Astrocyte (in vitro differentiated cells and primary cell): ENCODE measurements at regions not wholly inside any gene's neighbourhood (a gene's known extent, or its start where the extent isn't known, plus 50 kb on each side); places are given as distances from the start of the nearest gene placed in this dataset.

Source experiments
- DNase-seq: peaks from one replicate; pipeline ENCODE4 v3.0.0-alpha.2; 2010; ENCODE audit warnings: low read depth
- FAIRE-seq: peaks from 2 replicates; lab custom pipeline; 2011; peaks lifted over from hg19 to GRCh38; lab: Jason Lieb, UNC
- H2AFZ ChIP-seq: 2 replicates; pipeline ENCODE4 v1.6.0; 2012; ENCODE audit warnings: low read depth, low read length, inconsistent platforms
- H3K27ac ChIP-seq: 2 replicates; pipeline ENCODE4 v1.5.1; 2011; ENCODE audit warnings: low read depth, low read length, inconsistent platforms
- H3K27me3 ChIP-seq: 2 replicates; pipeline ENCODE4 v1.6.0; 2011; ENCODE audit warnings: low read length, inconsistent platforms; ENCODE audit not compliant: insufficient read depth
- H3K36me3 ChIP-seq: 2 replicates; pipeline ENCODE4 v1.5.1; 2011; ENCODE audit warnings: low read length, inconsistent platforms; ENCODE audit not compliant: insufficient read depth
- H3K4me1 ChIP-seq: 2 replicates; pipeline ENCODE4 v1.5.1; 2011; ENCODE audit warnings: low read length, inconsistent platforms; ENCODE audit not compliant: insufficient read depth
- H3K4me2 ChIP-seq: 2 replicates; pipeline ENCODE4 v1.6.0; 2012; ENCODE audit warnings: low read length, inconsistent platforms
- H3K4me3 ChIP-seq: 2 replicates; pipeline ENCODE4 v1.5.1; 2011; ENCODE audit warnings: low read depth, mild to moderate bottlenecking, low read length, inconsistent platforms; ENCODE audit not compliant: insufficient read depth
- H3K79me2 ChIP-seq: 2 replicates; pipeline ENCODE4 v1.6.0; 2012; ENCODE audit warnings: mild to moderate bottlenecking, low read length, inconsistent platforms; ENCODE audit not compliant: insufficient read depth
- H3K9ac ChIP-seq: 2 replicates; pipeline ENCODE4 v1.6.0; 2012; ENCODE audit warnings: mild to moderate bottlenecking, low read length, inconsistent platforms
- H3K9me3 ChIP-seq: 2 replicates; pipeline ENCODE4 v1.5.1; 2012; ENCODE audit warnings: low read depth, mild to moderate bottlenecking, low read length, inconsistent platforms; ENCODE audit not compliant: insufficient read depth
- H4K20me1 ChIP-seq: 2 replicates; pipeline ENCODE4 v1.6.0; 2012; ENCODE audit warnings: low read length, inconsistent platforms; ENCODE audit not compliant: insufficient read depth
- H3K27ac Mint-ChIP-seq: one replicate; pipeline ENCODE4 v1.8.0; 2021; ENCODE audit warnings: mild to moderate bottlenecking, mixed read lengths; ENCODE audit not compliant: unreplicated experiment
- H3K27me3 Mint-ChIP-seq: one replicate; pipeline ENCODE4 v1.8.0; 2021; ENCODE audit warnings: low read depth, mixed read lengths; ENCODE audit not compliant: unreplicated experiment
- H3K36me3 Mint-ChIP-seq: one replicate; pipeline ENCODE4 v1.8.0; 2021; ENCODE audit warnings: low read depth, mixed read lengths; ENCODE audit not compliant: unreplicated experiment
- H3K4me1 Mint-ChIP-seq: one replicate; pipeline ENCODE4 v1.8.0; 2021; ENCODE audit warnings: low read depth, mixed read lengths; ENCODE audit not compliant: unreplicated experiment
- H3K4me3 Mint-ChIP-seq: one replicate; pipeline ENCODE4 v1.8.0; 2021; ENCODE audit warnings: mild to moderate bottlenecking, moderate library complexity, mixed read lengths; ENCODE audit not compliant: unreplicated experiment
- H3K9me3 Mint-ChIP-seq: one replicate; pipeline ENCODE4 v1.8.0; 2021; ENCODE audit warnings: mild to moderate bottlenecking, mixed read lengths; ENCODE audit not compliant: unreplicated experiment
- EZH2 ChIP-seq: IDR thresholded peaks from 2 replicates; pipeline ENCODE4 v1.6.1; 2012; ENCODE audit warnings: mild to moderate bottlenecking, low read length, inconsistent platforms; ENCODE audit not compliant: insufficient read depth
- TF ChIP-seq, protein P1 (sequence below): IDR thresholded peaks from 2 replicates; pipeline ENCODE4 v1.5.1; 2011; ENCODE audit warnings: low read depth, mild to moderate bottlenecking, inconsistent platforms, low read length, moderate library complexity; ENCODE audit not compliant: insufficient read depth

- Mint-ChIP-seq H3K36me3 (no peaks in the 10 kb centered on the region), H3K4me3 (no peak overlapping the region), H3K27ac (no peak overlapping the region), H3K27me3 (peaks cover 3% of the 10 kb centered on the region), H3K4me1 (peaks cover 6% of the 10 kb centered on the region), H3K9me3 (no peaks in the 10 kb centered on the region)
- no peaks in the 10 kb centered on the region for H3K79me2 ChIP-seq
- no peaks in the 10 kb centered on the region for H3K36me3 ChIP-seq
- H3K4me1 ChIP-seq: no peaks in the 10 kb centered on the region
- no peak overlapping the region for H3K27ac ChIP-seq
- no peak overlapping the region for H2AFZ ChIP-seq
- H4K20me1 ChIP-seq: no peaks in the 10 kb centered on the region
- TF ChIP-seq, protein P1, sequence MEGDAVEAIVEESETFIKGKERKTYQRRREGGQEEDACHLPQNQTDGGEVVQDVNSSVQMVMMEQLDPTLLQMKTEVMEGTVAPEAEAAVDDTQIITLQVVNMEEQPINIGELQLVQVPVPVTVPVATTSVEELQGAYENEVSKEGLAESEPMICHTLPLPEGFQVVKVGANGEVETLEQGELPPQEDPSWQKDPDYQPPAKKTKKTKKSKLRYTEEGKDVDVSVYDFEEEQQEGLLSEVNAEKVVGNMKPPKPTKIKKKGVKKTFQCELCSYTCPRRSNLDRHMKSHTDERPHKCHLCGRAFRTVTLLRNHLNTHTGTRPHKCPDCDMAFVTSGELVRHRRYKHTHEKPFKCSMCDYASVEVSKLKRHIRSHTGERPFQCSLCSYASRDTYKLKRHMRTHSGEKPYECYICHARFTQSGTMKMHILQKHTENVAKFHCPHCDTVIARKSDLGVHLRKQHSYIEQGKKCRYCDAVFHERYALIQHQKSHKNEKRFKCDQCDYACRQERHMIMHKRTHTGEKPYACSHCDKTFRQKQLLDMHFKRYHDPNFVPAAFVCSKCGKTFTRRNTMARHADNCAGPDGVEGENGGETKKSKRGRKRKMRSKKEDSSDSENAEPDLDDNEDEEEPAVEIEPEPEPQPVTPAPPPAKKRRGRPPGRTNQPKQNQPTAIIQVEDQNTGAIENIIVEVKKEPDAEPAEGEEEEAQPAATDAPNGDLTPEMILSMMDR: no peak
- no peak for TF ChIP-seq EZH2
- no peaks in the 10 kb centered on the region for H3K9me3 ChIP-seq
- no peak for FAIRE-seq
- no peak overlapping the region for H3K9ac ChIP-seq
- DNase-seq: no peak
- H3K27me3 ChIP-seq: no peaks in the 10 kb centered on the region
- no peak overlapping the region for H3K4me3 ChIP-seq
- no peak overlapping the region for H3K4me2 ChIP-seq
Observed at GRCh38 chr16:63612462-63613227, 1509.2 kb downstream of the CDH11 start.

DNA sequence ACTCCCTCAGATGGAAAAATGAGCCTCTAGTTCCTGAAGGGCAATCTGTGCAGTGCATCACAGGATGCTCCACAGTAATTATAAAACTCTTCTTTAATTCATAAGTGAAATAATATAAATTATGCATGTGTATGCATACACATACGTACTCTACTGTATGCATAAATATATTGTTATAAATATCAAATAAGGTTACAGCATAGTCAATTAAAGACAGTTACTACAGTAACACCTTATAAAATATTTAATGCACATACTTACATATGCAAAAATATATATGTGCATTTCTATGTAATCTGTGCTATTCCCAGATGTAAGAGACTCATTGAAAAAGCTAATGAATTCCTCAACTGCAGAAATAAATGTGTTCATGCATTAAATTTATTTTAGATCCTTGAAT, 1515.1 kb downstream of the CDH11 start:
- H3K36me3 Mint-ChIP-seq: no peaks in the 10 kb centered on the region
- Histone ChIP-seq H3K36me3 (no peaks in the 10 kb centered on the region), H3K9ac (no peak overlapping the region), H2AFZ (no peak overlapping the region), H3K4me2 (no peak overlapping the region), H3K27me3 (no peaks in the 10 kb centered on the region), H3K4me1 (no peaks in the 10 kb centered on the region), H3K4me3 (no peak overlapping the region), H3K9me3 (no peaks in the 10 kb centered on the region), H3K27ac (no peak overlapping the region), H3K79me2 (no peaks in the 10 kb centered on the region), H4K20me1 (no peaks in the 10 kb centered on the region)
- no peaks in the 10 kb centered on the region for H3K27me3 Mint-ChIP-seq
- no peak overlapping the region for H3K4me3 Mint-ChIP-seq
- TF ChIP-seq EZH2: no peak
- TF ChIP-seq, protein P1: no peak
- FAIRE-seq (no peak), DNase-seq (no peak)
- no peak overlapping the region for H3K27ac Mint-ChIP-seq
- no peaks in the 10 kb centered on the region for H3K4me1 Mint-ChIP-seq
- H3K9me3 Mint-ChIP-seq: no peaks in the 10 kb centered on the region
